HepG2 (cell line): ENCODE measurements at regions not wholly inside any gene's neighbourhood (a gene's known extent, or its start where the extent isn't known, plus 50 kb on each side); places are given as distances from the start of the nearest gene placed in this dataset.

ENCODE experiments used
- ATAC-seq: fragments of 200-7000 bp; cut with Tn5 transposase; 3 replicates; pipeline ENCODE4 v1.9.1; 2020; ENCODE audit warnings: mild to moderate bottlenecking, moderate library complexity
- BruUV-seq: library from RNA; stranded (reverse); fragments of 400-500 nt; replicated peaks from 2 replicates; lab custom pipeline; 2021; lab: Mats Ljungman, UMichigan
- CTCF ChIA-PET: fragments of 300-600 bp; formaldehyde crosslinking; extraction: SDS; loops from one replicate; lab custom pipeline; 2021; ENCODE audit warnings: low total read pairs, inconsistent platforms, low intra/inter-chr PET ratio; lab: Yijun Ruan, JAX
- POLR2A ChIA-PET: fragments of 350-600 bp; sonication (Branson Sonifier 250); formaldehyde crosslinking; loops from one replicate; lab custom pipeline; 2020; ENCODE audit warnings: antibody characterized with exemption, inconsistent platforms; lab: Yijun Ruan, JAX
- DNase-seq: peaks from one replicate; pipeline ENCODE4 v3.0.0-alpha.2; 2015; ENCODE audit warnings: low spot score
- FAIRE-seq: peaks from 3 replicates; lab custom pipeline; 2011; peaks lifted over from hg19 to GRCh38; lab: Jason Lieb, UNC
- H2AFZ ChIP-seq: one replicate; pipeline ENCODE4 v1.6.1; 2011; ENCODE audit warnings: low read length, inconsistent platforms
- H3K27ac ChIP-seq: fragments of 300-600 bp; 3 replicates; pipeline ENCODE4 v1.8.0; 2011; ENCODE audit warnings: mixed run types, mild to moderate bottlenecking, mixed read lengths, low read length, inconsistent platforms; ENCODE audit not compliant: insufficient read depth; ENCODE audit errors: extremely low read length
- H3K27me3 ChIP-seq, 2 experiments: fragments of 200-600 bp in 1 of 2; 2 replicates in 1 of 2; 3 replicates in 1 of 2; pipeline versions ENCODE4 v1.6.0 to v1.8.0; 2011; ENCODE audit warnings: low read length in 2 of 2, mild to moderate bottlenecking in 2 of 2, moderate library complexity in 2 of 2, inconsistent platforms in 1 of 2; ENCODE audit not compliant: insufficient read depth in 2 of 2, control insufficient read depth in 1 of 2
- H3K36me3 ChIP-seq, 2 experiments: fragments of 200-600 bp in 1 of 2; replicated peaks in 1 of 2; 2 replicates in 1 of 2; 3 replicates in 1 of 2; pipeline versions ENCODE4 v1.5.1 to v1.8.0; 2011; ENCODE audit warnings: low read length in 2 of 2, inconsistent platforms in 1 of 2; ENCODE audit not compliant: insufficient read depth in 2 of 2, control insufficient read depth in 1 of 2
- H3K4me1 ChIP-seq: 2 replicates; pipeline ENCODE4 v1.5.1; 2012; ENCODE audit warnings: low read length, inconsistent platforms; ENCODE audit not compliant: insufficient read depth
- H3K4me2 ChIP-seq: 2 replicates; pipeline ENCODE4 v1.6.0; 2011; ENCODE audit warnings: low read depth, low read length, inconsistent platforms
- H3K4me3 ChIP-seq, 3 experiments: fragments of 200-600 bp in 1 of 3; sonication (generic), shearing (Covaris generic) in 1 of 3; replicated peaks in 1 of 3; 2 replicates each; pipeline ENCODE4 v1.5.1; 2011 to 2016; ENCODE audit warnings: low read length in 3 of 3, inconsistent platforms in 2 of 3, low read depth in 2 of 3, mild to moderate bottlenecking in 2 of 3, control low read depth in 1 of 3, mixed read lengths in 1 of 3; ENCODE audit not compliant: insufficient read depth in 1 of 3
- H3K79me2 ChIP-seq: one replicate; pipeline ENCODE4 v1.6.1; 2011; ENCODE audit warnings: low read length, inconsistent platforms; ENCODE audit not compliant: insufficient read depth
- H3K9ac ChIP-seq: 2 replicates; pipeline ENCODE4 v1.6.0; 2011; ENCODE audit warnings: mild to moderate bottlenecking, low read depth, low read length, inconsistent platforms; ENCODE audit not compliant: insufficient read depth
- H3K9me3 ChIP-seq: 2 replicates; pipeline ENCODE4 v1.5.1; 2012; ENCODE audit warnings: mild to moderate bottlenecking, low read length
- H4K20me1 ChIP-seq: 2 replicates; pipeline ENCODE4 v1.6.0; 2011; ENCODE audit warnings: inconsistent platforms, mild to moderate bottlenecking, low read length, moderate library complexity; ENCODE audit not compliant: insufficient read depth
- CENPX ChIP-seq: sonication (generic); formaldehyde crosslinking; IDR thresholded peaks from 2 replicates; pipeline ENCODE4 v1.9.0; 2021; ENCODE audit warnings: mild to moderate bottlenecking, missing genetic modification reagents, moderate library complexity
- HNRNPUL1 ChIP-seq: fragments of 200-400 bp; formaldehyde crosslinking; IDR thresholded peaks from 2 replicates; pipeline ENCODE4 v1.6.1; 2017; ENCODE audit warnings: low read depth, mild to moderate bottlenecking, low read length, moderate library complexity
- IKZF4 ChIP-seq: sonication (generic); formaldehyde crosslinking; IDR thresholded peaks from 2 replicates; pipeline ENCODE4 v1.5.1; 2020; ENCODE audit warnings: borderline replicate concordance, mild to moderate bottlenecking, low read depth, missing genetic modification reagents; ENCODE audit errors: not compliant biosample characterization
- NFATC3 ChIP-seq: sonication (generic); formaldehyde crosslinking; IDR thresholded peaks from 2 replicates; pipeline ENCODE4 v1.5.1; 2020; ENCODE audit warnings: mild to moderate bottlenecking, missing genetic modification reagents
- NFE2L2 ChIP-seq: fragments of 150-350 bp; IDR thresholded peaks from 2 replicates; pipeline ENCODE4 v1.6.1; 2014; ENCODE audit warnings: low read length
- NPAS2 ChIP-seq: sonication (generic); formaldehyde crosslinking; IDR thresholded peaks from 2 replicates; pipeline ENCODE4 v1.8.0; 2022; ENCODE audit warnings: mild to moderate bottlenecking, missing genetic modification reagents, borderline replicate concordance
- NR2F2 ChIP-seq: IDR thresholded peaks from 2 replicates; pipeline ENCODE4 v1.6.1; 2012; ENCODE audit warnings: low read depth, inconsistent platforms, borderline replicate concordance
- NR2F6 ChIP-seq, 2 experiments: IDR thresholded peaks; 2 replicates each; pipeline ENCODE4 v1.6.1; 2016; ENCODE audit warnings: antibody characterized with exemption in 1 of 2, mild to moderate bottlenecking in 1 of 2
- SMAD1 ChIP-seq: sonication (generic); formaldehyde crosslinking; IDR thresholded peaks from 2 replicates; pipeline ENCODE4 v1.4.0; 2020; ENCODE audit warnings: missing genetic modification reagents, low read depth, mild to moderate bottlenecking, borderline replicate concordance
- TRIM24 ChIP-seq: sonication (generic); formaldehyde crosslinking; IDR thresholded peaks from 2 replicates; pipeline ENCODE4 v1.8.0; 2022; ENCODE audit warnings: mild to moderate bottlenecking, missing genetic modification reagents
- U2AF2 ChIP-seq: fragments of 200-400 bp; formaldehyde crosslinking; IDR thresholded peaks from 2 replicates; pipeline ENCODE4 v1.6.1; 2017; ENCODE audit warnings: low read depth, mild to moderate bottlenecking, low read length
- XBP1 ChIP-seq: sonication (generic); formaldehyde crosslinking; IDR thresholded peaks from 2 replicates; pipeline ENCODE4 v1.5.0; 2020; ENCODE audit warnings: missing genetic modification reagents
- ZNF362 ChIP-seq: sonication (generic); formaldehyde crosslinking; IDR thresholded peaks from 2 replicates; pipeline ENCODE4 v1.4.0; 2020; ENCODE audit warnings: missing genetic modification reagents, mild to moderate bottlenecking, borderline replicate concordance
- ZNF460 ChIP-seq: sonication (generic); formaldehyde crosslinking; IDR thresholded peaks from 2 replicates; pipeline ENCODE4 v1.5.1; 2020; ENCODE audit warnings: missing genetic modification reagents, mild to moderate bottlenecking, borderline replicate concordance
- ZNF510 ChIP-seq: sonication (generic); formaldehyde crosslinking; IDR thresholded peaks from 2 replicates; pipeline ENCODE4 v1.4.0; 2020; ENCODE audit warnings: low read depth, mild to moderate bottlenecking, missing genetic modification reagents
- ZNF652 ChIP-seq: IDR thresholded peaks from 2 replicates; pipeline ENCODE4 v1.6.1; 2016; ENCODE audit warnings: low read depth, borderline replicate concordance
- ZNF7 ChIP-seq: IDR thresholded peaks from 2 replicates; pipeline ENCODE4 v1.6.1; 2016; ENCODE audit warnings: missing biosample characterization, missing genetic modification reagents
- ZNF879 ChIP-seq: sonication (generic); formaldehyde crosslinking; IDR thresholded peaks from 2 replicates; pipeline ENCODE4 v1.8.1; 2023; ENCODE audit warnings: missing genetic modification reagents
- WGBS: methylation state at CpG from one replicate; pipeline ENCODE4 v1.1.6; 2017; ENCODE audit warnings: low lambda C conversion rate; 5-methylcytosine and 5-hydroxymethylcytosine counted together
- in situ Hi-C: cut with HindIII; loops from 2 replicates; pipeline ENCODE4 v1.10.0; 2017; ENCODE audit warnings: low pct_unique_long_range_greater_than_20kb; ENCODE audit not compliant: extremely low pct_ligation_motif_present
- intact Hi-C: fragments of 100-400 bp; cut with micrococcal nuclease; formaldehyde crosslinking; loops from one replicate; pipeline ENCODE4 v1.10.0; 2022; ENCODE audit not compliant: unreplicated experiment
- TF ChIP-seq, protein P1 (sequence below): sonication (generic); formaldehyde crosslinking; IDR thresholded peaks from 2 replicates; pipeline ENCODE4 v1.8.1; 2023; ENCODE audit warnings: mild to moderate bottlenecking, missing genetic modification reagents, borderline replicate concordance

DNA sequence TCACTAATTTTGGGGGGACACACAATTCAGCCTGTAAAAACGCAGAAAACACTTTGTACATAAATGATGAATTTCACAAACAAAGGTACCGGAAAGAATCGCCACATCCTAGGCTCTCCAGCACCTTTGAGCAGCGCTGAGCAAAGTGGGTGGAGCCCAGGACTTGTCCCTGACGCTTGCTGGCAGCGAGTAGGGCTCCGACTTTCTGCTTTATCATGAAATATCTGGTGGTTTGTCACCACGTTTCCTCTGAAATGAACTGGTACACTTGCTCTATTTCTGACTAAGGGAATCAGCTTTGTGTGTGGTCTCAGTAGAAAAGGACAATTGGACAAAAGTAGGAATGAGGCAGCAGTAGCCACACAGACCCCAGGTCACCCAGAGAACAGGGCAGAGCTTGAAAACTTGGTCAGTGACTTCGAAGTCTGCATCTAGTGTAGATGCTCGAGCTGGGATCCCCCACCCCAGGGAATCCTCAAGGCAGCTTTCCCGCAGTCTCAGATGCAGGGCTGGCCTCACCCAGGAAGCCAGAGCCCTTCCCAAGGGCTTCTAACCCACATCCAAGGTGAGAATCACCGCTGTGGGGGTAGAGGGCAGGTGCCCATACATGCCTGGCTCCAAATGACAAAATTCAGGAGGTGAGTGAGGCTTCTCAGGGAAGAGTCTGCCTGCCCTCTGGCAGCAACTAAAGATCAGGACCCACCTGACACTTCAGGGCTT, 85.3 kb upstream of the SOX1 start:
- TF ChIP-seq ZNF510 = no peak
- no peak for TF ChIP-seq NR2F2
- TF ChIP-seq NFE2L2 = no peak
- no peak for TF ChIP-seq HNRNPUL1
- no peak for TF ChIP-seq SMAD1
- TF ChIP-seq ZNF7 = no peak
- no peak for TF ChIP-seq U2AF2
- TF ChIP-seq IKZF4 (CRISPR knock-in tag) = no peak
- TF ChIP-seq XBP1 (CRISPR knock-in tag) = no peak
- TF ChIP-seq NPAS2 (CRISPR knock-in tag) = no peak
- ATAC-seq (no peak), FAIRE-seq (no peak), DNase-seq (no peak)
- Histone ChIP-seq H2AFZ (no peak overlapping the region), H3K27ac (no peak overlapping the region), H4K20me1 (no peaks in the 10 kb centered on the region), H3K79me2 (no peaks in the 10 kb centered on the region), H3K9ac (no peak overlapping the region), H3K36me3 (no peaks in the 10 kb centered on the region), H3K4me1 (no peaks in the 10 kb centered on the region), H3K9me3 (no peaks in the 10 kb centered on the region), H3K4me2 (no peak overlapping the region), H3K27me3 (peaks cover 0 to 22% of the 10 kb centered on the region in 2 experiments; a peak in 2 of 5 replicates), H3K4me3 (no peak overlapping the region)
- no TSS peak for BruUV-seq
- in situ Hi-C loops = no loop called here
- ChIA-PET POLR2A (no interaction called here), CTCF (no interaction called here)
- intact Hi-C loops = no loop called here
- WGBS = 2% methylated on average over 8 of the region's 12 CpGs

GRCh38 chr13:111984349-111984748, 82.6 kb upstream of the SOX1 start:
- DNase-seq (no peak), FAIRE-seq (no peak), ATAC-seq (no peak)
- CTCF ChIA-PET = no interaction called here
- POLR2A ChIA-PET = no interaction called here
- H3K4me1 ChIP-seq = no peaks in the 10 kb centered on the region
- no peak overlapping the region for H3K9ac ChIP-seq
- peaks cover 0 to 22% of the 10 kb centered on the region in 2 experiments; a peak in 2 of 5 replicates for H3K27me3 ChIP-seq
- no peak overlapping the region for H3K4me3 ChIP-seq
- BruUV-seq = no TSS peak
- H3K4me2 ChIP-seq = no peak overlapping the region
- WGBS = 0% methylated on average over 1 of the region's 1 CpG
- H3K79me2 ChIP-seq = no peaks in the 10 kb centered on the region
- intact Hi-C loops = no loop called here
- H3K27ac ChIP-seq = no peak overlapping the region
- H3K9me3 ChIP-seq = peaks cover 14% of the 10 kb centered on the region; the same call in 1 of the 2 replicates
- no peak overlapping the region for H2AFZ ChIP-seq
- H4K20me1 ChIP-seq = no peaks in the 10 kb centered on the region
- no peaks in the 10 kb centered on the region for H3K36me3 ChIP-seq
- in situ Hi-C loops = no loop called here
- TF ChIP-seq NFATC3 (CRISPR knock-in tag) (no peak), TRIM24 (CRISPR knock-in tag) (no peak), ZNF460 (CRISPR knock-in tag) (no peak), ZNF362 (no peak), ZNF652 (CRISPR knock-in tag) (no peak), NR2F6 (IDR thresholded peaks at IDR 0.05) (no peak), NR2F6 (CRISPR knock-in tag; IDR thresholded peaks at IDR 0.05) (no peak), ZNF879 (CRISPR knock-in tag) (no peak), CENPX (CRISPR knock-in tag) (no peak)
- TF ChIP-seq, protein P1, sequence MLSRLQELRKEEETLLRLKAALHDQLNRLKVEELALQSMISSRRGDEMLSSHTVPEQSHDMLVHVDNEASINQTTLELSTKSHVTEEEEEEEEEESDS = no peak
